ENCODE measurements at regions not wholly inside any gene's neighbourhood (a gene's known extent, or its start where the extent isn't known, plus 50 kb on each side); places are given as distances from the start of the nearest gene placed in this dataset.
A peak's percentile ranks its signal among the peaks of the same experiment; 100 is the strongest.

- DNase-seq (ENCODE audit: low spot score): no peak
Observed at GRCh38 chrX:99078301-99078700, 1331.8 kb downstream of the PCDH19 start.

GRCh38 chrX:99077099-99077498, 1333.0 kb downstream of the PCDH19 start:
- DNase-seq (ENCODE audit: low spot score): no peak

- no peak for DNase-seq (ENCODE audit: low spot score)
Observed at GRCh38 chrX:99073551-99073950, 1336.5 kb downstream of the PCDH19 start.

- DNase-seq (ENCODE audit: low spot score): no peak
Observed at GRCh38 chrX:99051639-99052038, 1358.4 kb downstream of the PCDH19 start.

GRCh38 chrX:99033226-99033901, 1376.7 kb downstream of the PCDH19 start:
- DNase-seq (ENCODE audit: low spot score): no peak

- no peak for DNase-seq (ENCODE audit: low spot score)
Observed at GRCh38 chrX:99010957-99011356, 1399.1 kb downstream of the PCDH19 start.

- no peak for DNase-seq (ENCODE audit: low spot score)
Observed at GRCh38 chrX:99001286-99001685, 1408.8 kb downstream of the PCDH19 start.

- no peak for DNase-seq (ENCODE audit: low spot score)
Observed at GRCh38 chrX:98962996-98963395, 1447.1 kb downstream of the PCDH19 start.

- DNase-seq (ENCODE audit: low spot score): no peak
Observed at GRCh38 chrX:98956014-98956413, 1454.1 kb downstream of the PCDH19 start.

GRCh38 chrX:98939456-98939855, 1470.6 kb downstream of the PCDH19 start:
- DNase-seq (ENCODE audit: low spot score): no peak

- DNase-seq (ENCODE audit: low spot score): no peak
Observed at GRCh38 chrX:98931216-98931615, 1478.9 kb downstream of the PCDH19 start.

- DNase-seq (ENCODE audit: low spot score): no peak
Observed at GRCh38 chrX:98924511-98924910, 1485.6 kb downstream of the PCDH19 start.

GRCh38 chrX:98897191-98897590, 1512.9 kb downstream of the PCDH19 start:
- DNase-seq (ENCODE audit: low spot score): no peak

GRCh38 chrX:98850639-98851038, 1559.4 kb downstream of the PCDH19 start:
- peak; percentile 1 for DNase-seq (ENCODE audit: low spot score)
